ENCODE measurements at regions not wholly inside any gene's neighbourhood (a gene's known extent, or its start where the extent isn't known, plus 50 kb on each side); places are given as distances from the start of the nearest gene placed in this dataset.

DNA sequence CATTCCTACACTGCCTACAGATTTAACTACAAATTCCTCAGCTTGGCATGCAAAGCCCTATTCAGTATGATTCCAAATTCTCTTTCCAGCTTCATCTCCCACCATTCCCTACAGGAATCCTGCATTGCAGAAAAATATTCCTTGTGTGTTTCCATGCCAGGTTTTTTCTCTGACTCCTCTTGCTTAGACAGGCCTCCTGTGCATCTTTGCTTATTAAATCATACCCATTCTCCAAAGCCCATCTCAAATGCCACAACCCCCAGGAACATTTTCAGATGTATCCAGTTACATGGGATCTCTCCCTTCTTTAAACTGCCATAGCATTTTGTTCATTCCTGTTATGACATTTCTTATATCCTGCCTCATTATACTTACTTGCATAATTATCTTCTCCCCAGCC, 106.4 kb upstream of the GRIA3 start:
- TF ChIP-seq POLR2A (IDR thresholded peaks at IDR 0.05) (no peak), CTCF (IDR thresholded peaks at IDR 0.05) (no peak)
